T-cell (primary cell): ENCODE measurements at regions not wholly inside any gene's neighbourhood (a gene's known extent, or its start where the extent isn't known, plus 50 kb on each side); places are given as distances from the start of the nearest gene placed in this dataset.

Experiments
- ATAC-seq, 4 experiments: fragments of 200-7000 bp in 3 of 4; fragments of 150-1000 bp in 1 of 4; cut with Tn5 transposase; replicated peaks in 1 of 4; 1 replicate in 3 of 4; 2 replicates in 1 of 4; pipeline ENCODE4 v1.10.0; 2021; ENCODE audit warnings: moderate library complexity in 3 of 4, mild to moderate bottlenecking in 2 of 4, moderate number of reproducible peaks in 1 of 4
- CTCF ChIA-PET, 2 donors: fragments of 300-600 bp; sonication (Branson Sonifier 250); formaldehyde crosslinking; loops; one replicate each; lab custom pipeline; 2022; ENCODE audit warnings: antibody characterized with exemption in 2 of 2; lab: Charles Lee
- POLR2A ChIA-PET, 2 donors: fragments of 300-600 bp; sonication (Branson Sonifier 250); formaldehyde crosslinking; loops; one replicate each; lab custom pipeline; 2022; ENCODE audit warnings: antibody characterized with exemption in 2 of 2; lab: Charles Lee
- DNase-seq, 35 experiments: peaks; one replicate each; pipeline versions ENCODE4 v3.0.0 to v3.0.0-alpha.2; 2013 to 2023
- H3K27ac ChIP-seq: one replicate; pipeline ENCODE4 v1.5.1; 2013; ENCODE audit warnings: low read length
- H3K27me3 ChIP-seq, 2 experiments: replicated peaks in 1 of 2; 1 replicate in 1 of 2; 2 replicates in 1 of 2; pipeline versions ENCODE4 v1.6.1 to v1.7.0; 2013; ENCODE audit warnings: low read length in 1 of 2, mixed read lengths in 1 of 2; ENCODE audit not compliant: control insufficient read depth in 2 of 2, insufficient read depth in 2 of 2; ENCODE audit errors: extremely low read depth in 1 of 2
- H3K36me3 ChIP-seq, 2 donors: 1 replicate in 1 of 2; 2 replicates in 1 of 2; pipeline versions ENCODE4 v1.6.1 to v1.7.0; 2013; ENCODE audit warnings: low read length in 1 of 2; ENCODE audit not compliant: control insufficient read depth in 2 of 2, insufficient read depth in 1 of 2; ENCODE audit errors: extremely low read depth in 1 of 2
- H3K4me1 ChIP-seq, 2 experiments: 1 replicate in 1 of 2; 2 replicates in 1 of 2; pipeline versions ENCODE4 v1.6.1 to v1.7.0; 2013; ENCODE audit warnings: low read length in 2 of 2, mixed read lengths in 1 of 2; ENCODE audit not compliant: insufficient read depth in 2 of 2, control insufficient read depth in 1 of 2; ENCODE audit errors: extremely low read depth in 1 of 2
- H3K4me3 ChIP-seq, 2 donors: 1 replicate in 1 of 2; 2 replicates in 1 of 2; pipeline versions ENCODE4 v1.5.1 to v1.7.0; 2013; ENCODE audit warnings: mild to moderate bottlenecking in 2 of 2, low read length in 1 of 2, moderate library complexity in 1 of 2; ENCODE audit not compliant: control insufficient read depth in 1 of 2; ENCODE audit errors: extremely low read depth in 1 of 2
- H3K9me3 ChIP-seq: 2 replicates; pipeline ENCODE4 v1.7.0; 2013
- H3K27ac Mint-ChIP-seq, 2 donors: one replicate each; pipeline ENCODE4 v1.8.0; 2020 to 2021; ENCODE audit warnings: mild to moderate bottlenecking in 2 of 2, mixed read lengths in 2 of 2
- H3K27me3 Mint-ChIP-seq, 2 donors: one replicate each; pipeline ENCODE4 v1.8.0; 2021 to 2022; ENCODE audit warnings: mixed read lengths in 2 of 2
- H3K36me3 Mint-ChIP-seq: one replicate; pipeline ENCODE4 v1.8.0; 2021; ENCODE audit warnings: mixed read lengths
- H3K4me1 Mint-ChIP-seq, 3 donors: one replicate each; pipeline ENCODE4 v1.8.0; 2020 to 2022; ENCODE audit warnings: mixed read lengths in 3 of 3, mild to moderate bottlenecking in 1 of 3
- H3K4me3 Mint-ChIP-seq, 3 donors: one replicate each; pipeline ENCODE4 v1.8.0; 2020 to 2022; ENCODE audit warnings: mild to moderate bottlenecking in 3 of 3, mixed read lengths in 3 of 3, moderate library complexity in 3 of 3
- H3K9me3 Mint-ChIP-seq, 3 donors: one replicate each; pipeline ENCODE4 v1.8.0; 2020 to 2022; ENCODE audit warnings: mixed read lengths in 3 of 3
- WGBS: methylation state at CpG from one replicate; pipeline ENCODE4 v1.1.5; 2013; ENCODE audit warnings: missing lambda C conversion rate; ENCODE audit not compliant: insufficient coverage; 5-methylcytosine and 5-hydroxymethylcytosine counted together

DNA sequence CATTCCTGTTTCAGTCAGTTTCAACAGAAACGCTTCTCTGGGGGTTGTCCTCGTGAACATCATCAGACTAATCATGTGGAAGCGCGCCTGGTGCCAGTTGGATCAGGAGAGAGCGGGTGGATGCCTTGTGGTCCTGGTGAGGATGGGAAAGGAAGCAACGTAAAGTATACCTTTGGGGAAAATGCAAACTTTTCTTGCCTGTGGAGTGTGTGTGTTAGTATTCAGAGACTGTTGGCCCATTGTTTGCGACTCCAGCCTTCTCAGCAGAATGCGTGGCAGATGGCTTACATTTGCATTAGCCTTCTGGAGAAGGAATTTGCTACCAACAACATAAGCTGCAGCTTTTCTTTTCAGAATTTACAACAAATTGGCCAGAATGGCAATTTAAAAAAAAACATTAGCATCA is 173.9 kb downstream of the RWDD3 start:
- H3K4me3 Mint-ChIP-seq: no peak overlapping the region
- Histone ChIP-seq H3K4me3 (no peak overlapping the region), H3K4me1 (no peaks in the 10 kb centered on the region), H3K9me3 (no peaks in the 10 kb centered on the region), H3K27ac (no peak overlapping the region), H3K27me3 (no peaks in the 10 kb centered on the region), H3K36me3 (no peaks in the 10 kb centered on the region)
- ATAC-seq (no peak), DNase-seq (no peak)
- peaks cover 0 to 18% of the 10 kb centered on the region in 2 donors for H3K27me3 Mint-ChIP-seq
- POLR2A ChIA-PET: no interaction called here
- CTCF ChIA-PET: no interaction called here
- no peak overlapping the region for H3K27ac Mint-ChIP-seq
- no peaks in the 10 kb centered on the region for H3K36me3 Mint-ChIP-seq
- no peaks in the 10 kb centered on the region for H3K4me1 Mint-ChIP-seq
- 65% methylated on average over 8 of the region's 8 CpGs for WGBS
- peaks cover 7 to 8% (median 7%) of the 10 kb centered on the region in 3 donors for H3K9me3 Mint-ChIP-seq

DNA sequence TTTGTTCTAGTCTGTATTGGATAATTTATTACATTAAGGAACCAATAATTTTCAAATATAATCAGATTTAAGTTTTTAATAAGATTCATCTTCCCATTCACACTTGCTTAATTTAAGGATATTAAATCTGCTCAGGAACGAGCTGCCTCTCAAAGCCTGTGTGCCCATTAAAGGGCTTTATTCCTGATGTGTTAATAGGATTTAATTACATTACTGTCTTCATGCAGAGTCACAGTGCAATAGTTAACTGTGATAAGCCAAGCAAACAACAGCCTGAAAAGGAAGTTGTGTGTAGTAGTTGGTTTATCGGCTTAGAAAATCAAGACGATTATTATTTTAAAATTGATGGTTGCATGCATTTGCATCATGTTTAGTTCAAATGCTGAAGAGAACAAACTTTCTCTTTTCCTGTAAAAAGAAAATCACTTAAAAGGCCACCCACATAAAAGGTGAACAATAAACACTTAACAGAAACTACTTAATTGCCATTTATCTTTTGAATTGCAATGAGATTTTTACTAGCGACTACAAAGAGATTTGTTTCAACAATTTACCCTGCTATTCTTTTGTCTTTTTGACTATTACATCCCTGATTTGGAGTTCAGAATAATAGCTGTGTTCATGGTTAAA is 174.6 kb downstream of the RWDD3 start:
- H3K27me3 Mint-ChIP-seq: peaks cover 0 to 18% of the 10 kb centered on the region in 2 donors
- no peak overlapping the region for H3K4me3 Mint-ChIP-seq
- ChIA-PET POLR2A (no interaction called here), CTCF (no interaction called here)
- Histone ChIP-seq H3K4me1 (no peaks in the 10 kb centered on the region), H3K27me3 (no peaks in the 10 kb centered on the region), H3K4me3 (no peak overlapping the region), H3K36me3 (no peaks in the 10 kb centered on the region), H3K9me3 (no peaks in the 10 kb centered on the region), H3K27ac (no peak overlapping the region)
- no CpG with 5 or more reads among the region's 4 CpGs for WGBS
- no peaks in the 10 kb centered on the region for H3K36me3 Mint-ChIP-seq
- DNase-seq (no peak), ATAC-seq (no peak)
- no peak overlapping the region for H3K27ac Mint-ChIP-seq
- peaks cover under 1 to 1% (median 1%) of the 10 kb centered on the region in 3 donors for H3K9me3 Mint-ChIP-seq
- no peaks in the 10 kb centered on the region for H3K4me1 Mint-ChIP-seq

DNA sequence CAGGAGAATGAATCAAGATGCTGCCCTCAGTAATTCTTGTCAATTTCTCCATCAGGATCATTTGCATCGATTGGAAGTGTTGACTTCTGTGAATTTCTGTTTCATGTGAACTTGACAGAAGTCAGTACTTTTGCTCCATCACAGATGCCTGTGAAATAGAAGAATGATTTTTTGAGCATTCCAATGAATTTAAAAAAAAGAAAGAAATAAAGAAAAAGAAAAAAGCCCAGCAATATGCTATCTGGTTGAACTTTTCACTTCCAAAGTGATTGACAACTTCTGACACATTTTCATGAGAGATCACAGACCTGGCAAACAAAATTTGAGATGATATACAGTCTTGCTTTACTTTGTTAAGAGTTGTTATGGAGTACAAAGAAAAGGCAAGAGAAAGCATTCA is 175.3 kb downstream of the RWDD3 start:
- Histone ChIP-seq H3K27me3 (no peaks in the 10 kb centered on the region), H3K4me1 (no peaks in the 10 kb centered on the region), H3K36me3 (no peaks in the 10 kb centered on the region), H3K4me3 (no peak overlapping the region), H3K9me3 (no peaks in the 10 kb centered on the region), H3K27ac (no peak overlapping the region)
- DNase-seq (no peak), ATAC-seq (no peak)
- Mint-ChIP-seq H3K27me3 (peaks cover 0 to 18% of the 10 kb centered on the region in 2 donors), H3K27ac (no peak overlapping the region), H3K4me3 (no peak overlapping the region), H3K9me3 (no peaks in the 10 kb centered on the region), H3K4me1 (no peaks in the 10 kb centered on the region), H3K36me3 (no peaks in the 10 kb centered on the region)
- no CpG with 5 or more reads among the region's 1 CpG for WGBS
- ChIA-PET POLR2A (no interaction called here), CTCF (no interaction called here)

DNA sequence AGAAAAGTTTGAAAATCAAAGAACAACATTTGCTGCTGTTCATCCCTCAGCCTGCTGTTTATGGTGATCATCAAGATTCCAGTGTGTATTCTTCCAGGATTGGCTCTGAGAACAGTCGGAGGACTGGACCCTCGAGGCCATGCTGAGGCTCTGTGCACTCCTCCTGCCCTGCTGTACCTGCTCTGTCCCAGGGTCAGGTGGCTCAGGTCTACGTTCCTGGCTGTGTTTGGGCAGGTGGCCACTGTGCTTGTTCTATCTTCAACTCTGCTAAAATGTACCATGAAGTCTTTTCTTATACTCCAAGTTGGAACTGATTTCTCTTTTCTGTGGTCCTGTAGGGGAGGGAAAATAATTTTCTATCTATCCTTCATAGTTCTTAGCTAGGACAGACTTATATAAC is 175.9 kb downstream of the RWDD3 start:
- Histone ChIP-seq H3K36me3 (no peaks in the 10 kb centered on the region), H3K4me1 (no peaks in the 10 kb centered on the region), H3K27me3 (no peaks in the 10 kb centered on the region), H3K9me3 (no peaks in the 10 kb centered on the region), H3K4me3 (no peak overlapping the region), H3K27ac (no peak overlapping the region)
- Mint-ChIP-seq H3K4me1 (no peaks in the 10 kb centered on the region), H3K27ac (no peak overlapping the region), H3K27me3 (peaks cover 0 to 18% of the 10 kb centered on the region in 2 donors), H3K9me3 (no peaks in the 10 kb centered on the region), H3K36me3 (no peaks in the 10 kb centered on the region), H3K4me3 (no peak overlapping the region)
- POLR2A ChIA-PET: no interaction called here
- 68% methylated on average over 3 of the region's 3 CpGs for WGBS
- ATAC-seq (no peak), DNase-seq (no peak)
- CTCF ChIA-PET: no interaction called here

DNA sequence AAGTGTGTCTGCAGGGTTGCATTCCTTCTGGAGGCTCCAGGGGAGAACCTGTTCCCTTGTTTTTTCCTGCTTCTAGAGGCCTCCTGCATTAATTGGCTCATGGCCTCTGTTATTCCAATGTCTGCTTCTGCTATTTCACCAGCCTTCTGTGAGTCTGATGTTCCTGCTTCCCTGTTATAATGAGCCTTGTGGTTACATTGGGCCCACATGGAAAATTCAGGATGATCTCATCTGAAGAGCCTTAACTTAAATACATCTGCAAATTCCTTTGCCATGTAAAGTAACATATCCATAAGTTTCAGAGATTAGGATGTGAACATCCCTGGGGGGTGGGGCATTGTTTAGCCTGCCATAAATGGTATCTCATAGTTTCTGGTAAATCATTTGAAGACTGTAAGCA is 181.1 kb downstream of the RWDD3 start:
- ATAC-seq: no peak
- Histone ChIP-seq H3K9me3 (no peaks in the 10 kb centered on the region), H3K4me1 (no peaks in the 10 kb centered on the region), H3K27ac (no peak overlapping the region), H3K4me3 (no peak overlapping the region), H3K36me3 (no peaks in the 10 kb centered on the region), H3K27me3 (no peaks in the 10 kb centered on the region)
- DNase-seq: no peak
- H3K27ac Mint-ChIP-seq: no peak overlapping the region
- H3K4me3 Mint-ChIP-seq: no peak overlapping the region
- ChIA-PET CTCF (no interaction called here), POLR2A (no interaction called here)
- H3K27me3 Mint-ChIP-seq: peaks cover 0 to 4% of the 10 kb centered on the region in 2 donors
- peaks cover 0 to 5% (median 0%) of the 10 kb centered on the region in 3 donors for H3K9me3 Mint-ChIP-seq
- H3K36me3 Mint-ChIP-seq: no peaks in the 10 kb centered on the region
- no peaks in the 10 kb centered on the region for H3K4me1 Mint-ChIP-seq

DNA sequence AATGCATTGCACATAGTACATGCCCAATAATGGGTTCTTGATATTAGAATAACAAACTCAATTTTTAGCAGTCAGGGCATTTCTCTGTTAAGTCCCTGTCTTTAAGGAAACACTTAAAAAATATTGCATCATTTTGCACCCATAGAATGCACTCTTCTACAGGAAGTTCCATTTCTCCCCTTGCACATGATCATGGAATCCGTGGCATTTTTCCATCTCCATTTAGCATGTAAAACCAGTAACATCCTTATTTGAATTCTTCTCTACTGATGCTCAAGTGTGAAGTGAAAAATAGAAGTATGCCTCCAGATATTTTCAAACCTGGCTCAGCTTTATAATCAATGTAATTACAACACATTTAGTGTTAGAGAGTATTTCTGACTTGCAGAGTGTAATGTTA is 192.8 kb downstream of the RWDD3 start:
- Histone ChIP-seq H3K36me3 (no peaks in the 10 kb centered on the region), H3K27ac (no peak overlapping the region), H3K4me3 (no peak overlapping the region), H3K4me1 (no peaks in the 10 kb centered on the region), H3K27me3 (no peaks in the 10 kb centered on the region), H3K9me3 (no peaks in the 10 kb centered on the region)
- DNase-seq: no peak
- no CpG with 5 or more reads among the region's 1 CpG for WGBS
- no peak for ATAC-seq
- Mint-ChIP-seq H3K27ac (no peak overlapping the region), H3K36me3 (no peaks in the 10 kb centered on the region), H3K4me3 (no peak overlapping the region), H3K9me3 (peaks cover 2 to 10% (median 9%) of the 10 kb centered on the region in 3 donors), H3K4me1 (no peaks in the 10 kb centered on the region), H3K27me3 (no peaks in the 10 kb centered on the region)
- CTCF ChIA-PET: no interaction called here
- POLR2A ChIA-PET: no interaction called here

DNA sequence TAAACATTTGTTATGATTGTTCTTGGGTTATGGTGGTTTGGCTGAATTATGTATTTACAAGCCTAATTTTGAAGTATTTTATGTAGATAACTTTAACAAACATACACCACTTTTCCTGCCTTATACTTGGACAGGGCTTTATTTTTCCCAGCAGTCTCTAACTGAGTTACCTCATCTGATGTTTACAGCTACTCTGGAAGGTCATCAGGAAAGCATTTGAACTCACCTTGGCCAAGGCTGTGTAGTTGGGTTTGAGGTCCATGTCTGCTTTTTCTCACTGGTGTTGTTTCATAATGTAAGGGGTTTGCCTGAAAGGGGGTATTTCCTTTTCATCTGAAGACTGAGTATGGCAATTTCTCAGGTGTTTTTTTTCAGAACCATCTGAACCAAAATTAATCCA is 193.5 kb downstream of the RWDD3 start:
- no peak for ATAC-seq
- peaks cover 2 to 10% (median 4%) of the 10 kb centered on the region in 3 donors for H3K9me3 Mint-ChIP-seq

More for the DNA sequence above, 193.5 kb downstream of the RWDD3 start:
- no peaks in the 10 kb centered on the region for H3K36me3 ChIP-seq
- H3K9me3 ChIP-seq: no peaks in the 10 kb centered on the region
- DNase-seq: no peak
- H3K27me3 ChIP-seq: no peaks in the 10 kb centered on the region
- Mint-ChIP-seq H3K4me3 (no peak overlapping the region), H3K27ac (no peak overlapping the region), H3K4me1 (no peaks in the 10 kb centered on the region), H3K27me3 (no peaks in the 10 kb centered on the region), H3K36me3 (no peaks in the 10 kb centered on the region)
- ChIA-PET POLR2A (no interaction called here), CTCF (no interaction called here)
- H3K4me1 ChIP-seq: no peaks in the 10 kb centered on the region
- H3K4me3 ChIP-seq: no peak overlapping the region
- H3K27ac ChIP-seq: no peak overlapping the region
